ENCODE measurements at regions not wholly inside any gene's neighbourhood (a gene's known extent, or its start where the extent isn't known, plus 50 kb on each side); places are given as distances from the start of the nearest gene placed in this dataset.

GRCh38 chr14:100663761-100664052 is 63.0 kb upstream of the DLK1 start:
- H3K4me3 ChIP-seq (ENCODE audit: low read depth, low read length), result no peak overlapping the region
- no peak for TF ChIP-seq CTCF (IDR thresholded peaks at IDR 0.05; ENCODE audit: control insufficient read depth, extremely low read depth, insufficient read depth)
- no peak for DNase-seq (ENCODE audit: low read depth)

- TF ChIP-seq CTCF (IDR thresholded peaks at IDR 0.05; ENCODE audit: control insufficient read depth, extremely low read depth, insufficient read depth), result no peak
- no peak overlapping the region for H3K4me3 ChIP-seq (ENCODE audit: low read depth, low read length)
- DNase-seq (ENCODE audit: low read depth), result no peak
These were observed 62.5 kb upstream of the DLK1 start for GRCh38 chr14:100664231-100664630.

- TF ChIP-seq CTCF (IDR thresholded peaks at IDR 0.05; ENCODE audit: control insufficient read depth, extremely low read depth, insufficient read depth), result no peak
- no peak overlapping the region for H3K4me3 ChIP-seq (ENCODE audit: low read depth, low read length)
- no peak for DNase-seq (ENCODE audit: low read depth)
These were observed 61.7 kb upstream of the DLK1 start for GRCh38 chr14:100664841-100665510.

- no peak for TF ChIP-seq CTCF (IDR thresholded peaks at IDR 0.05; ENCODE audit: control insufficient read depth, extremely low read depth, insufficient read depth)
- DNase-seq (ENCODE audit: low read depth), result no peak
- H3K4me3 ChIP-seq (ENCODE audit: low read depth, low read length), result no peak overlapping the region
These were observed 61.1 kb upstream of the DLK1 start for GRCh38 chr14:100665511-100666032.

- TF ChIP-seq CTCF (IDR thresholded peaks at IDR 0.05; ENCODE audit: control insufficient read depth, extremely low read depth, insufficient read depth), result no peak
These were observed 60.3 kb upstream of the DLK1 start for GRCh38 chr14:100666403-100666802.

GRCh38 chr14:100666851-100667250 is 59.8 kb upstream of the DLK1 start:
- H3K4me3 ChIP-seq (ENCODE audit: low read depth, low read length), result no peak overlapping the region
- TF ChIP-seq CTCF (IDR thresholded peaks at IDR 0.05; ENCODE audit: control insufficient read depth, extremely low read depth, insufficient read depth), result no peak
- DNase-seq (ENCODE audit: low read depth), result no peak

More at GRCh38 chr14:100666403-100666802, 60.3 kb upstream of the DLK1 start:
- no peak overlapping the region for H3K4me3 ChIP-seq (ENCODE audit: low read depth, low read length)
- no peak for DNase-seq (ENCODE audit: low read depth)

GRCh38 chr14:100667656-100668055 is 59.0 kb upstream of the DLK1 start:
- no peak for TF ChIP-seq CTCF (IDR thresholded peaks at IDR 0.05; ENCODE audit: control insufficient read depth, extremely low read depth, insufficient read depth)
- no peak for DNase-seq (ENCODE audit: low read depth)
- H3K4me3 ChIP-seq (ENCODE audit: low read depth, low read length), result no peak overlapping the region
